HCT116 (cell line): ENCODE measurements at regions not wholly inside any gene's neighbourhood (a gene's known extent, or its start where the extent isn't known, plus 50 kb on each side); places are given as distances from the start of the nearest gene placed in this dataset.

Experiments used
- ATAC-seq: fragments of 200-7000 bp; cut with Tn5 transposase; 2 replicates; pipeline ENCODE4 v1.9.1; 2020; ENCODE audit warnings: mild to moderate bottlenecking, moderate library complexity
- BruUV-seq: library from RNA; stranded (reverse); fragments of 400-500 nt; replicated peaks from 2 replicates; lab custom pipeline; 2021; lab: Mats Ljungman, UMichigan
- CTCF ChIA-PET: fragments of 300-600 bp; sonication (Branson Sonifier 250); formaldehyde crosslinking; loops from one replicate; lab custom pipeline; 2021; ENCODE audit warnings: antibody characterized with exemption; lab: Charles Lee
- POLR2A ChIA-PET: fragments of 300-600, 350-600 bp; sonication (Branson Sonifier 250); formaldehyde crosslinking; loops from one replicate; lab custom pipeline; 2021; ENCODE audit warnings: antibody characterized with exemption; lab: Charles Lee
- RAD21 ChIA-PET, 2 experiments: fragments of 300-600 bp; sonication (Branson Sonifier 250); formaldehyde crosslinking; loops; one replicate each; lab custom pipeline; 2023; ENCODE audit warnings: low total read pairs in 2 of 2; ENCODE audit not compliant: uncharacterized antibody in 2 of 2, unreplicated experiment in 2 of 2, low non-redundant PET in 1 of 2; lab: Charles Lee
- DNase-seq: peaks from one replicate; pipeline ENCODE4 v3.0.0-alpha.2; 2010; ENCODE audit warnings: low read depth, low spot score
- H2AFZ ChIP-seq: fragments of 200-600 bp; shearing (Covaris generic), sonication (generic); 2 replicates; pipeline ENCODE4 v1.6.1; 2017; ENCODE audit warnings: low read depth, mixed run types, mixed read lengths, antibody characterized with exemption, low read length; ENCODE audit not compliant: poor library complexity, severe bottlenecking
- H3K27ac ChIP-seq: 2 replicates; pipeline ENCODE4 v1.5.1; 2012; ENCODE audit warnings: low read depth, low read length
- H3K27me3 ChIP-seq: fragments of 200-600 bp; sonication (generic); 2 replicates; pipeline ENCODE4 v1.6.1; 2016; ENCODE audit warnings: mixed run types, low read length, mixed read lengths; ENCODE audit not compliant: insufficient read depth
- H3K36me3 ChIP-seq, 2 experiments: fragments of 200-500 bp in 1 of 2; fragments of 200-600 bp in 1 of 2; sonication (Bioruptor generic) in 1 of 2; sonication (generic) in 1 of 2; 2 replicates each; pipeline versions ENCODE4 v1.5.1 to v1.6.1; 2014 to 2016; ENCODE audit warnings: low read length in 2 of 2, inconsistent platforms in 1 of 2, mixed read lengths in 1 of 2, mixed run types in 1 of 2; ENCODE audit not compliant: insufficient read depth in 2 of 2, control insufficient read depth in 1 of 2
- H3K4me1 ChIP-seq, 2 experiments: fragments of 200-600 bp in 1 of 2; sonication (generic) in 1 of 2; 2 replicates each; pipeline versions ENCODE4 v1.5.1 to v1.6.1; 2012 to 2017; ENCODE audit warnings: low read length in 2 of 2, inconsistent platforms in 1 of 2, mild to moderate bottlenecking in 1 of 2, mixed read lengths in 1 of 2, mixed run types in 1 of 2, moderate library complexity in 1 of 2; ENCODE audit not compliant: insufficient read depth in 2 of 2, control insufficient read depth in 1 of 2
- H3K4me2 ChIP-seq: fragments of 200-600 bp; sonication (generic); 2 replicates; pipeline ENCODE4 v1.6.1; 2017; ENCODE audit warnings: mixed run types, low read length, mixed read lengths
- H3K4me3 ChIP-seq, 2 experiments: fragments of 200-600 bp in 1 of 2; sonication (generic) in 1 of 2; replicated peaks in 1 of 2; 2 replicates each; pipeline ENCODE4 v1.5.1; 2011 to 2016; ENCODE audit warnings: low read length in 2 of 2, control low read depth in 1 of 2, low read depth in 1 of 2, mild to moderate bottlenecking in 1 of 2, mixed read lengths in 1 of 2, mixed run types in 1 of 2
- H3K79me2 ChIP-seq: fragments of 200-600 bp; sonication (generic); 2 replicates; pipeline ENCODE4 v1.6.1; 2017; ENCODE audit warnings: mild to moderate bottlenecking, mixed run types, low read length, moderate library complexity, mixed read lengths; ENCODE audit not compliant: insufficient read depth
- H3K9ac ChIP-seq: fragments of 200-600 bp; sonication (generic); 2 replicates; pipeline ENCODE4 v1.6.1; 2016; ENCODE audit warnings: low read length, mixed read lengths
- H3K9me2 ChIP-seq: fragments of 200-600 bp; sonication (generic), shearing (Covaris generic); 2 replicates; pipeline ENCODE4 v1.6.1; 2017; ENCODE audit warnings: mixed run types, mild to moderate bottlenecking, moderate library complexity; ENCODE audit not compliant: insufficient read depth
- H3K9me3 ChIP-seq, 2 experiments: fragments of 200-500 bp in 1 of 2; fragments of 200-600 bp in 1 of 2; sonication (Bioruptor generic) in 1 of 2; sonication (generic) in 1 of 2; 2 replicates each; pipeline ENCODE4 v1.6.1; 2014 to 2017; ENCODE audit warnings: low read length in 2 of 2, mixed read lengths in 2 of 2, inconsistent platforms in 1 of 2, low read depth in 1 of 2, mild to moderate bottlenecking in 1 of 2, mixed run types in 1 of 2, moderate library complexity in 1 of 2; ENCODE audit not compliant: control insufficient read depth in 1 of 2, insufficient read depth in 1 of 2
- H4K20me1 ChIP-seq: fragments of 200-600 bp; sonication (generic), shearing (Covaris generic); 2 replicates; pipeline ENCODE4 v1.6.1; 2017; ENCODE audit warnings: mixed run types, mild to moderate bottlenecking, moderate library complexity; ENCODE audit not compliant: insufficient read depth
- ATF3 ChIP-seq: IDR thresholded peaks from 2 replicates; pipeline ENCODE4 v1.6.1; 2012
- CBX3 ChIP-seq: IDR thresholded peaks from 2 replicates; pipeline ENCODE4 v1.6.1; 2012; ENCODE audit warnings: low read depth
- CEBPB ChIP-seq: IDR thresholded peaks from 2 replicates; pipeline ENCODE4 v1.6.1; 2012; ENCODE audit warnings: low read depth
- CTCF ChIP-seq, 3 experiments: fragments of 200-600 bp in 1 of 3; sonication (generic) in 1 of 3; IDR thresholded peaks in 2 of 3; conservative IDR thresholded peaks in 1 of 3; 2 replicates each; pipeline ENCODE4 v1.5.1; 2012 to 2017; ENCODE audit warnings: low read depth in 2 of 3, low read length in 2 of 3, antibody characterized with exemption in 1 of 3, borderline replicate concordance in 1 of 3, control low read depth in 1 of 3, mild to moderate bottlenecking in 1 of 3, mixed read lengths in 1 of 3, mixed run types in 1 of 3, moderate library complexity in 1 of 3; ENCODE audit not compliant: insufficient read depth in 1 of 3
- EGR1 ChIP-seq: IDR thresholded peaks from 2 replicates; pipeline ENCODE4 v1.6.1; 2012; ENCODE audit warnings: low read depth
- ELF1 ChIP-seq: IDR thresholded peaks from 2 replicates; pipeline ENCODE4 v1.6.1; 2012; ENCODE audit warnings: low read depth, borderline replicate concordance
- EZH2 ChIP-seq: fragments of 200-600 bp; sonication (generic); IDR thresholded peaks from 2 replicates; pipeline ENCODE4 v1.6.1; 2017; ENCODE audit warnings: antibody characterized with exemption, mixed run types
- FOSL1 ChIP-seq: IDR thresholded peaks from 2 replicates; pipeline ENCODE4 v1.6.1; 2012; ENCODE audit warnings: low read depth
- POLR2A ChIP-seq: IDR thresholded peaks from 2 replicates; pipeline ENCODE4 v1.7.0; 2011; ENCODE audit warnings: borderline replicate concordance; ENCODE audit not compliant: insufficient read depth, insufficient read length; ENCODE audit errors: extremely low read depth
- RAD21 ChIP-seq: IDR thresholded peaks from 2 replicates; pipeline ENCODE4 v1.6.1; 2012; ENCODE audit warnings: low read depth, mild to moderate bottlenecking
- SIN3A ChIP-seq: IDR thresholded peaks from 2 replicates; pipeline ENCODE4 v1.6.1; 2012; ENCODE audit warnings: low read depth
- SP1 ChIP-seq: IDR thresholded peaks from 2 replicates; pipeline ENCODE4 v1.6.1; 2012; ENCODE audit warnings: low read depth
- SRF ChIP-seq: IDR thresholded peaks from 2 replicates; pipeline ENCODE4 v1.6.1; 2012; ENCODE audit warnings: low read depth
- TCF7L2 ChIP-seq: IDR thresholded peaks from 2 replicates; pipeline ENCODE4 v1.7.0; 2011; ENCODE audit warnings: borderline replicate concordance, inconsistent platforms; ENCODE audit not compliant: insufficient read depth, insufficient read length; ENCODE audit errors: extremely low read depth
- YY1 ChIP-seq: IDR thresholded peaks from 2 replicates; pipeline ENCODE4 v1.6.1; 2011; ENCODE audit warnings: low read length, low read depth, moderate library complexity, mild to moderate bottlenecking; ENCODE audit not compliant: insufficient replicate concordance; ENCODE audit errors: extremely low read depth
- ZBTB33 ChIP-seq: IDR thresholded peaks from 2 replicates; pipeline ENCODE4 v1.6.1; 2011; ENCODE audit warnings: mild to moderate bottlenecking, low read length, moderate library complexity; ENCODE audit not compliant: insufficient replicate concordance; ENCODE audit errors: extremely low read depth
- ZFX ChIP-seq: fragments of 450-650 bp; IDR thresholded peaks from 2 replicates; pipeline ENCODE4 v1.6.1; 2017
- ZNF274 ChIP-seq: fragments of 200-500 bp; sonication (Bioruptor generic); IDR thresholded peaks from 2 replicates; pipeline ENCODE4 v1.6.1; 2014; ENCODE audit warnings: mild to moderate bottlenecking, low read depth, low read length, inconsistent platforms
- intact Hi-C: fragments of 100-400 bp; cut with micrococcal nuclease; formaldehyde crosslinking; loops from 2 replicates; pipeline ENCODE4 v1.10.0; 2022

- H3K4me2 ChIP-seq: no peak overlapping the region
- H3K36me3 ChIP-seq: no peaks in the 10 kb centered on the region
- no peak for DNase-seq
- TF ChIP-seq SRF: no peak
- no peak for TF ChIP-seq ATF3
- no peak for TF ChIP-seq SIN3A
- TF ChIP-seq ELF1: no peak
- TF ChIP-seq EGR1: no peak
- no peak for TF ChIP-seq CEBPB
- no peak for TF ChIP-seq RAD21
- no peak for TF ChIP-seq FOSL1
- TF ChIP-seq TCF7L2: no peak
- TF ChIP-seq POLR2A: no peak
- no peak for TF ChIP-seq SP1
- TF ChIP-seq ZNF274: no peak
- no peak for TF ChIP-seq ZFX
- TF ChIP-seq ZBTB33: no peak
- no peak for TF ChIP-seq YY1
- TF ChIP-seq CTCF (IDR thresholded peaks at IDR 0.05 in 2 of 3, conservative IDR thresholded peaks at IDR 0.05 in 1 of 3; ENCODE audit: borderline replicate concordance in 1 of 3, insufficient read depth in 1 of 3, low read depth in 2 of 3, low read length in 2 of 3): no peak
- no peak for TF ChIP-seq EZH2
- TF ChIP-seq CBX3: no peak
- H3K9me2 ChIP-seq: no peaks in the 10 kb centered on the region
- no peaks in the 10 kb centered on the region for H3K79me2 ChIP-seq
- no peaks in the 10 kb centered on the region for H3K27me3 ChIP-seq
- RAD21 ChIA-PET: no interaction called here
- BruUV-seq: no TSS peak
- no peak for ATAC-seq
- H3K9ac ChIP-seq: no peak overlapping the region
- CTCF ChIA-PET: no interaction called here
- POLR2A ChIA-PET: no interaction called here
- H3K27ac ChIP-seq: no peak overlapping the region
- H2AFZ ChIP-seq: no peak overlapping the region
- H3K4me3 ChIP-seq: no peak overlapping the region
- intact Hi-C loops: no loop called here
- peaks cover 4 to 21% of the 10 kb centered on the region in 2 experiments; a peak in 3 of 4 replicates for H3K9me3 ChIP-seq
- no peaks in the 10 kb centered on the region for H4K20me1 ChIP-seq
- H3K4me1 ChIP-seq: no peaks in the 10 kb centered on the region
These were observed 1092.6 kb downstream of the TECRL start for GRCh38 chr4:63316633-63317032.
